ENCODE measurements at regions not wholly inside any gene's neighbourhood (a gene's known extent, or its start where the extent isn't known, plus 50 kb on each side); places are given as distances from the start of the nearest gene placed in this dataset.

- TF ChIP-seq, protein P1, sequence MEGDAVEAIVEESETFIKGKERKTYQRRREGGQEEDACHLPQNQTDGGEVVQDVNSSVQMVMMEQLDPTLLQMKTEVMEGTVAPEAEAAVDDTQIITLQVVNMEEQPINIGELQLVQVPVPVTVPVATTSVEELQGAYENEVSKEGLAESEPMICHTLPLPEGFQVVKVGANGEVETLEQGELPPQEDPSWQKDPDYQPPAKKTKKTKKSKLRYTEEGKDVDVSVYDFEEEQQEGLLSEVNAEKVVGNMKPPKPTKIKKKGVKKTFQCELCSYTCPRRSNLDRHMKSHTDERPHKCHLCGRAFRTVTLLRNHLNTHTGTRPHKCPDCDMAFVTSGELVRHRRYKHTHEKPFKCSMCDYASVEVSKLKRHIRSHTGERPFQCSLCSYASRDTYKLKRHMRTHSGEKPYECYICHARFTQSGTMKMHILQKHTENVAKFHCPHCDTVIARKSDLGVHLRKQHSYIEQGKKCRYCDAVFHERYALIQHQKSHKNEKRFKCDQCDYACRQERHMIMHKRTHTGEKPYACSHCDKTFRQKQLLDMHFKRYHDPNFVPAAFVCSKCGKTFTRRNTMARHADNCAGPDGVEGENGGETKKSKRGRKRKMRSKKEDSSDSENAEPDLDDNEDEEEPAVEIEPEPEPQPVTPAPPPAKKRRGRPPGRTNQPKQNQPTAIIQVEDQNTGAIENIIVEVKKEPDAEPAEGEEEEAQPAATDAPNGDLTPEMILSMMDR (IDR thresholded peaks at IDR 0.05): no peak
- TF ChIP-seq POLR2A (IDR thresholded peaks at IDR 0.05): no peak
Observed at GRCh38 chr16:5234295-5235050, 136.9 kb upstream of the EEF2KMT start.
